Lower leg skin (tissue), 3 donors: ENCODE measurements at regions not wholly inside any gene's neighbourhood (a gene's known extent, or its start where the extent isn't known, plus 50 kb on each side); places are given as distances from the start of the nearest gene placed in this dataset.

Experiments used
- CTCF ChIP-seq, 3 donors: fragments of 450-650 bp; IDR thresholded peaks; one replicate each; pipeline ENCODE4 v1.5.1; 2016; ENCODE audit warnings: antibody characterized with exemption in 3 of 3, mild to moderate bottlenecking in 3 of 3, moderate library complexity in 2 of 3
- POLR2A ChIP-seq, 2 donors: fragments of 450-650 bp; IDR thresholded peaks; one replicate each; pipeline ENCODE4 v1.6.1; 2016 to 2017; ENCODE audit warnings: antibody characterized with exemption in 2 of 2, mild to moderate bottlenecking in 1 of 2, moderate library complexity in 1 of 2

- no peak for TF ChIP-seq POLR2A (IDR thresholded peaks at IDR 0.05)
- TF ChIP-seq CTCF (IDR thresholded peaks at IDR 0.05), result no peak
Measured at GRCh38 chr4:26004290-26004689, 90.3 kb downstream of the SMIM20 start.
